Pons (tissue), 1 donor: ENCODE measurements at regions not wholly inside any gene's neighbourhood (a gene's known extent, or its start where the extent isn't known, plus 50 kb on each side); places are given as distances from the start of the nearest gene placed in this dataset.

ENCODE experiments used
- DNase-seq: peaks from one replicate; pipeline ENCODE4 v3.0.0-alpha.2; 2016; ENCODE audit warnings: low spot score

GRCh38 chr20:22504829-22505377 is 79.5 kb downstream of the FOXA2 start:
- no peak for DNase-seq

GRCh38 chr20:22503577-22503976 is 80.8 kb downstream of the FOXA2 start:
- DNase-seq, result no peak

GRCh38 chr20:22502731-22503191 is 81.6 kb downstream of the FOXA2 start:
- no peak for DNase-seq

- DNase-seq, result no peak
Observed at GRCh38 chr20:22501566-22502344, 82.6 kb downstream of the FOXA2 start.

GRCh38 chr20:22501034-22501433 is 83.3 kb downstream of the FOXA2 start:
- no peak for DNase-seq

- DNase-seq, result no peak
Observed at GRCh38 chr20:22499515-22500166, 84.7 kb downstream of the FOXA2 start.

GRCh38 chr20:22496817-22497216 is 87.6 kb downstream of the FOXA2 start:
- no peak for DNase-seq

- DNase-seq, result no peak
Observed at GRCh38 chr20:22495789-22496188, 88.6 kb downstream of the FOXA2 start.

GRCh38 chr20:22495172-22495571 is 89.2 kb downstream of the FOXA2 start:
- DNase-seq, result no peak

- DNase-seq, result no peak
Observed at GRCh38 chr20:22492497-22492896, 91.9 kb downstream of the FOXA2 start.

GRCh38 chr20:22491194-22491505 is 93.2 kb downstream of the FOXA2 start:
- DNase-seq, result no peak

GRCh38 chr20:22490287-22491193 is 93.8 kb downstream of the FOXA2 start:
- DNase-seq, result no peak

GRCh38 chr20:22489626-22490286 is 94.6 kb downstream of the FOXA2 start:
- DNase-seq, result no peak

GRCh38 chr20:22480336-22480735 is 104.0 kb downstream of the FOXA2 start:
- DNase-seq, result no peak

- DNase-seq, result no peak
Observed at GRCh38 chr20:22475662-22476061, 108.7 kb downstream of the FOXA2 start.

GRCh38 chr20:22474224-22474623 is 110.1 kb downstream of the FOXA2 start:
- DNase-seq, result no peak

GRCh38 chr20:22473293-22473692 is 111.1 kb downstream of the FOXA2 start:
- no peak for DNase-seq

- no peak for DNase-seq
Observed at GRCh38 chr20:22472447-22473100, 111.8 kb downstream of the FOXA2 start.

- DNase-seq, result no peak
Observed at GRCh38 chr20:22471156-22471836, 113.1 kb downstream of the FOXA2 start.

- DNase-seq, result no peak
Observed at GRCh38 chr20:22470620-22471026, 113.7 kb downstream of the FOXA2 start.
